HepG2 (cell line): ENCODE measurements at regions not wholly inside any gene's neighbourhood (a gene's known extent, or its start where the extent isn't known, plus 50 kb on each side); places are given as distances from the start of the nearest gene placed in this dataset.

Experiments
- ATAC-seq: fragments of 200-7000 bp; cut with Tn5 transposase; 3 replicates; pipeline ENCODE4 v1.9.1; 2020; ENCODE audit warnings: mild to moderate bottlenecking, moderate library complexity
- BruUV-seq: library from RNA; stranded (reverse); fragments of 400-500 nt; replicated peaks from 2 replicates; lab custom pipeline; 2021; lab: Mats Ljungman, UMichigan
- CTCF ChIA-PET: fragments of 300-600 bp; formaldehyde crosslinking; extraction: SDS; loops from one replicate; lab custom pipeline; 2021; ENCODE audit warnings: low total read pairs, inconsistent platforms, low intra/inter-chr PET ratio; lab: Yijun Ruan, JAX
- POLR2A ChIA-PET: fragments of 350-600 bp; sonication (Branson Sonifier 250); formaldehyde crosslinking; loops from one replicate; lab custom pipeline; 2020; ENCODE audit warnings: antibody characterized with exemption, inconsistent platforms; lab: Yijun Ruan, JAX
- DNase-seq: peaks from one replicate; pipeline ENCODE4 v3.0.0-alpha.2; 2015; ENCODE audit warnings: low spot score
- FAIRE-seq: peaks from 3 replicates; lab custom pipeline; 2011; peaks lifted over from hg19 to GRCh38; lab: Jason Lieb, UNC
- H2AFZ ChIP-seq: one replicate; pipeline ENCODE4 v1.6.1; 2011; ENCODE audit warnings: low read length, inconsistent platforms
- H3K27ac ChIP-seq: fragments of 300-600 bp; 3 replicates; pipeline ENCODE4 v1.8.0; 2011; ENCODE audit warnings: mixed run types, mild to moderate bottlenecking, mixed read lengths, low read length, inconsistent platforms; ENCODE audit not compliant: insufficient read depth; ENCODE audit errors: extremely low read length
- H3K27me3 ChIP-seq, 2 experiments: fragments of 200-600 bp in 1 of 2; 2 replicates in 1 of 2; 3 replicates in 1 of 2; pipeline versions ENCODE4 v1.6.0 to v1.8.0; 2011; ENCODE audit warnings: low read length in 2 of 2, mild to moderate bottlenecking in 2 of 2, moderate library complexity in 2 of 2, inconsistent platforms in 1 of 2; ENCODE audit not compliant: insufficient read depth in 2 of 2, control insufficient read depth in 1 of 2
- H3K36me3 ChIP-seq, 2 experiments: fragments of 200-600 bp in 1 of 2; replicated peaks in 1 of 2; 2 replicates in 1 of 2; 3 replicates in 1 of 2; pipeline versions ENCODE4 v1.5.1 to v1.8.0; 2011; ENCODE audit warnings: low read length in 2 of 2, inconsistent platforms in 1 of 2; ENCODE audit not compliant: insufficient read depth in 2 of 2, control insufficient read depth in 1 of 2
- H3K4me1 ChIP-seq: 2 replicates; pipeline ENCODE4 v1.5.1; 2012; ENCODE audit warnings: low read length, inconsistent platforms; ENCODE audit not compliant: insufficient read depth
- H3K4me2 ChIP-seq: 2 replicates; pipeline ENCODE4 v1.6.0; 2011; ENCODE audit warnings: low read depth, low read length, inconsistent platforms
- H3K4me3 ChIP-seq, 3 experiments: fragments of 200-600 bp in 1 of 3; sonication (generic), shearing (Covaris generic) in 1 of 3; replicated peaks in 1 of 3; 2 replicates each; pipeline ENCODE4 v1.5.1; 2011 to 2016; ENCODE audit warnings: low read length in 3 of 3, inconsistent platforms in 2 of 3, low read depth in 2 of 3, mild to moderate bottlenecking in 2 of 3, control low read depth in 1 of 3, mixed read lengths in 1 of 3; ENCODE audit not compliant: insufficient read depth in 1 of 3
- H3K79me2 ChIP-seq: one replicate; pipeline ENCODE4 v1.6.1; 2011; ENCODE audit warnings: low read length, inconsistent platforms; ENCODE audit not compliant: insufficient read depth
- H3K9ac ChIP-seq: 2 replicates; pipeline ENCODE4 v1.6.0; 2011; ENCODE audit warnings: mild to moderate bottlenecking, low read depth, low read length, inconsistent platforms; ENCODE audit not compliant: insufficient read depth
- H3K9me3 ChIP-seq: 2 replicates; pipeline ENCODE4 v1.5.1; 2012; ENCODE audit warnings: mild to moderate bottlenecking, low read length
- H4K20me1 ChIP-seq: 2 replicates; pipeline ENCODE4 v1.6.0; 2011; ENCODE audit warnings: inconsistent platforms, mild to moderate bottlenecking, low read length, moderate library complexity; ENCODE audit not compliant: insufficient read depth
- PCBP1 ChIP-seq: fragments of 200-400 bp; formaldehyde crosslinking; IDR thresholded peaks from 2 replicates; pipeline ENCODE4 v1.6.1; 2017; ENCODE audit warnings: mild to moderate bottlenecking, low read depth, low read length, borderline replicate concordance
- SATB2 ChIP-seq: sonication (generic); formaldehyde crosslinking; IDR thresholded peaks from 2 replicates; pipeline ENCODE4 v1.5.0; 2020; ENCODE audit warnings: missing genetic modification reagents
- SRSF4 ChIP-seq: fragments of 200-400 bp; formaldehyde crosslinking; IDR thresholded peaks from one replicate; pipeline ENCODE4 v1.6.1; 2018; ENCODE audit warnings: mild to moderate bottlenecking, low read depth, low read length, moderate library complexity; ENCODE audit not compliant: poor library complexity, severe bottlenecking
- ZNF570 ChIP-seq: sonication (generic); formaldehyde crosslinking; IDR thresholded peaks from 2 replicates; pipeline ENCODE4 v1.4.0; 2020; ENCODE audit warnings: mild to moderate bottlenecking, missing genetic modification reagents, borderline replicate concordance
- ZNF761 ChIP-seq: sonication (generic); formaldehyde crosslinking; conservative IDR thresholded peaks from 2 replicates; pipeline ENCODE4 v1.4.0; 2020; ENCODE audit warnings: mild to moderate bottlenecking, missing genetic modification reagents
- WGBS: methylation state at CpG from one replicate; pipeline ENCODE4 v1.1.6; 2017; ENCODE audit warnings: low lambda C conversion rate; 5-methylcytosine and 5-hydroxymethylcytosine counted together
- in situ Hi-C: cut with HindIII; loops from 2 replicates; pipeline ENCODE4 v1.10.0; 2017; ENCODE audit warnings: low pct_unique_long_range_greater_than_20kb; ENCODE audit not compliant: extremely low pct_ligation_motif_present
- intact Hi-C: fragments of 100-400 bp; cut with micrococcal nuclease; formaldehyde crosslinking; loops from one replicate; pipeline ENCODE4 v1.10.0; 2022; ENCODE audit not compliant: unreplicated experiment

DNA sequence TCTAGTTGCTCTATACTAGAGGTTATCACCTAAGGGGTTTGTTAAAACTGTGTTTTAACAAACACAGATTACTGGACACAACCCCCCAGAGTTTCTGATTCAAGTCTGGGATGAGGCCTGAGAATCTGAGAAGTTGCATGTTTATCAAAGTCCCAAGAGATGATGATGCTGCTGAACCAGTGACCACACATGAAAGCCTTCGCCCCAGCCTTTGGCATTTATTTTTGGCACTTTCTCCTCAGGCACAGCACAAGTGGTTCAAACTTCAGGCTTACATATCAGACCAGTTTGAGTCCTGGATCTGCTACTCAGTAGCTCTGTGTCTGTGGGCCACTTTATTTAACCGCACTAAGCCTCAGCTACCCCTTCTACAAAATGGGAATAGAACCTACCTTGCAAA, 407.2 kb upstream of the PIK3R1 start:
- H2AFZ ChIP-seq = no peak overlapping the region
- ChIA-PET POLR2A (no interaction called here), CTCF (no interaction called here)
- TF ChIP-seq PCBP1 (no peak), SRSF4 (no peak), SATB2 (CRISPR knock-in tag) (no peak)
- ATAC-seq = no peak
- no peak for DNase-seq
- no peak overlapping the region for H3K9ac ChIP-seq
- in situ Hi-C loops = no loop called here
- no peaks in the 10 kb centered on the region for H3K36me3 ChIP-seq
- BruUV-seq = no TSS peak
- no peak overlapping the region for H3K27ac ChIP-seq
- no peak overlapping the region for H3K4me3 ChIP-seq
- 94% methylated on average over 2 of the region's 2 CpGs for WGBS
- H3K9me3 ChIP-seq = no peaks in the 10 kb centered on the region
- H3K79me2 ChIP-seq = no peaks in the 10 kb centered on the region
- intact Hi-C loops = no loop called here
- no peaks in the 10 kb centered on the region for H3K4me1 ChIP-seq
- no peak overlapping the region for H3K4me2 ChIP-seq
- H4K20me1 ChIP-seq = no peaks in the 10 kb centered on the region
- no peak for FAIRE-seq
- no peaks in the 10 kb centered on the region for H3K27me3 ChIP-seq

DNA sequence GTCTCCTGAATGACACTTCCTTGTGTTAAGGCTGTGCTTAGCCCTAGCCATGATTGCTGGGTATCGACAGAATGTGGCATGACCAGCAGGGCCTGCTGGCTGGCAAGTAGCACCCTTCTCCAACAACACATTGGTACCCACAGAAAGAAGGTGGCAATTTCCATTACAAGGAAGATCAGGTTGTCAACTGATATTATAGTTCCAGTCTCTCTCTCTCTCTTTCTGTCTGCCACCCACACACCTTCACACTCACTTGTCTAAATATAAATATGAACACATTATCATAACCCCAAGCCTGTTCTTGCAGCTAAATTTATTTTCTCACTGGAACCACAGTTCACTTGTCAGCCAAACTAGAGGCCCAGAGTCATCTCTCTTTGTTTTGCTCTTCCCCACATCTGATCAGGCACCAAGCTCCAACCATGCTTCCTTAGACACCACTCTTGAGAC, 408.1 kb upstream of the PIK3R1 start:
- no peak overlapping the region for H3K4me3 ChIP-seq
- in situ Hi-C loops = no loop called here
- intact Hi-C loops = no loop called here
- no peak overlapping the region for H3K27ac ChIP-seq
- no TSS peak for BruUV-seq
- no peaks in the 10 kb centered on the region for H3K36me3 ChIP-seq
- POLR2A ChIA-PET = no interaction called here
- no peaks in the 10 kb centered on the region for H3K4me1 ChIP-seq
- H3K9me3 ChIP-seq = no peaks in the 10 kb centered on the region
- no peak overlapping the region for H3K9ac ChIP-seq
- CTCF ChIA-PET = no interaction called here
- no peak for ATAC-seq
- no peaks in the 10 kb centered on the region for H3K79me2 ChIP-seq
- TF ChIP-seq ZNF570 (CRISPR knock-in tag) (no peak), ZNF761 (no peak)
- no peak overlapping the region for H3K4me2 ChIP-seq
- DNase-seq = no peak
- FAIRE-seq = no peak
- no peaks in the 10 kb centered on the region for H3K27me3 ChIP-seq
- WGBS = 29% methylated on average over 1 of the region's 1 CpG
- H2AFZ ChIP-seq = no peak overlapping the region
- no peaks in the 10 kb centered on the region for H4K20me1 ChIP-seq
